HG02943 (cell line): ENCODE measurements at regions not wholly inside any gene's neighbourhood (a gene's known extent, or its start where the extent isn't known, plus 50 kb on each side); places are given as distances from the start of the nearest gene placed in this dataset.

Experiments used
- ATAC-seq: cut with Tn5 transposase; IDR thresholded peaks from one replicate; pipeline ENCODE4 v1.9.1; 2021; ENCODE audit warnings: mild to moderate bottlenecking, low read depth, moderate library complexity; ENCODE audit not compliant: unreplicated experiment

GRCh38 chr2:42888321-42889245, 96.2 kb upstream of the HAAO start:
- ATAC-seq: no peak

DNA sequence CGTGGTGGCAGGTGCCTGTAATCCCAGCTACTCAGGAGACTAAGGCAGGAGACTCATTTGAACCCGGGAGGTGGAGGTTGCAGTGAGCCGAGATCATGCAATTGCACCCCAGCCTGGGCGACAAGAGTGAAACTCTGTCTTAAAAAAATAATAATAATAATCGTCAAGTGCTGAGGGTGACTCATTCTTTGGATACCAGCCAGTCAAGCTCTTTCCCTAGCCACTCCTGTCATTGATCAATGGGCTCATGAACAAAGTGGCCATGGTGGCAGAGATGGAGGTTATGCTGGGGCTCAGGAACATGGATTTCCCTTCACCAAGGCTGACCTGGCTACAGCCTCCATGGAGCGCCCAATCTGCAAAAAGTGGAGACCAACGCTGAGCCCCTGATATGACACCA, 94.5 kb upstream of the HAAO start:
- no peak for ATAC-seq

GRCh38 chr2:42882756-42883155, 90.4 kb upstream of the HAAO start:
- no peak for ATAC-seq

DNA sequence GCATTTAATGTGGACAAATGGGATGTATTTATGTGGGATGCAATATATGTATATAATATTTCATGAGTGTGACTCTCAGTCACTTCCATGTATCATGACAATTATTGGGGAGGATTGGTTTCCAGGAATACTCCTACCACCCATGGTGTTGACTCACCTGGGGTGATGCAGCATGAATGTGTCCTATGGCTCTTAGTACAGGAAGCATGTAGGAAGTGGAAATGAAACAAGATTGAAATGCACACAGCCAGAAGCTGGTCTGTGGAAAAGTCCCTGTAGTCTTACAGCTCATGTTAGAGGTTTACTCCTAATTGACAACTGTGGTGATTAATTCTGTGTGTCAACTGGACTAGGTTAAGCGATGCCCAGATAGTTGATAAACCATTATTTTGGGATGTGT, 89.3 kb upstream of the HAAO start:
- ATAC-seq: no peak

- ATAC-seq: no peak
Measured at GRCh38 chr2:42880738-42881690, 88.6 kb upstream of the HAAO start.

- no peak for ATAC-seq
Measured at GRCh38 chr2:42879913-42880737, 87.7 kb upstream of the HAAO start.

DNA sequence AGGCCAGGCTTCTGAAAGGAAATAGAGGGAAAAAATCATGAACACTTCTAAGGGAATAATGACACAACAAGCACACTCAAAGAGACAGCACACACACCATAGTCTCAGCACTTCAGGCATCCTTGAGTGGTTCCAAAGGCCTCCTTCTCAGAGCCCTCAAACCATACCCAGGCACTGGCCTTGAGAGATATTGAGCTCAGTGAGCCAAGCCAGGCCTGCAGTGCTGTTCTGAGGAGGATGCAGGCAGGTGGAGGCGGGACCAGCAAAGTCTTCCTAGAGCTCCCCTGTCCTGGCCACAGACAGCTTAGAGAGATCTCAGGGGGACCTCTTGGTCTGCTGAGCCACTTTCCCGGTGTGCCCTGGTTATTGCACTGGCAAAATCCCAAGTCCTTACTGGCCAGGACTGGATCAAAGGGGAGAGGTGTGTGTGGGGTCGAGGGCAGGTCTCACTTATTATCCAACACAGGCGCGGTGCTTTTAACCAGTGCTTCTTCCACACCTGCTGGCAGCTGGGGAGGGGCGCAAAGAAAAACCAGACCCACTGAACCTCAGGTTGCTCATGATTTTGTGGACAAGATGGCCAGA, 86.8 kb upstream of the HAAO start:
- no peak for ATAC-seq

- no peak for ATAC-seq
Measured at GRCh38 chr2:42878581-42878980, 86.2 kb upstream of the HAAO start.

GRCh38 chr2:42877936-42878335, 85.6 kb upstream of the HAAO start:
- no peak for ATAC-seq

GRCh38 chr2:42877511-42877910, 85.1 kb upstream of the HAAO start:
- no peak for ATAC-seq

DNA sequence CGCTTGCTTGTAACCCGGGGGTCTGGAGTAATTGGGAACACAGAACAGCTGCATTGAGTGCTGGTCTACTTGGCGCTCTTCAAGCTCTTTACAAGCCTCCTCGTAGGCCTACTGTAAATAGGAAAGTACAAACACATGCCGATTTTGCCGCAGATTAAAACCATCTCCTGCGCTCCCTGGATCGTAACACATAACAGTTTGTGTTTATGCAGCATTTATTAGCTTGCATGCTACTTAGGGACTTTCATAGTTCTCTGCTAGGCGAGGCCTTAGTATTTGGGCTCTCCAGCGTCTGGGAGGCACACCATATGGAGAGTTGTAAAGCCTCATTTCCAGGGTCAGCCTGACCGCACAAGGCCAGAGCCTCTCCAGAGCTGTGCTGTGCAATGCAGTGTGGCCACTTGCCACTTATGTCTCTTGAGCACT, 84.0 kb upstream of the HAAO start:
- ATAC-seq: no peak

DNA sequence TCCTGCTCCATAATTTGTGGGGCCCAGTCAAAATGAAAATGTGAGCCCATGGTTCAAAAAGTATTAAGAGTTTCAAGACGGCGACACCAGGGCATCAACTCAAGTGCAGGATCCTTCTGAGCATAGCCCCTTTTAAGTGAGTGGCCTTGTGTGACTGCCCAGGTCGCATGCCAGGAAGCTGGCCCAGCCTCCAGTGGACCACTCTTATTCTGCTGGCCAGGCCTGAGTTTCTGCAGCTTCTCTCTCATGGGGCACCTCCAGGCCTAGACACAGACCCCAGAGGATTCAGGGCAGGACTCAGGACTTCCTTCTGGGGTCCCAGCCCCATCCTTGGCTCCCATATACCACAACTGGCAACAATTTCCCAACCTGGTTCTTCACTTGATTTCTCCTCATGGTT, 83.5 kb upstream of the HAAO start:
- no peak for ATAC-seq

- ATAC-seq: no peak
Measured at GRCh38 chr2:42874949-42875801, 82.8 kb upstream of the HAAO start.

GRCh38 chr2:42872721-42873120, 80.3 kb upstream of the HAAO start:
- ATAC-seq: no peak

DNA sequence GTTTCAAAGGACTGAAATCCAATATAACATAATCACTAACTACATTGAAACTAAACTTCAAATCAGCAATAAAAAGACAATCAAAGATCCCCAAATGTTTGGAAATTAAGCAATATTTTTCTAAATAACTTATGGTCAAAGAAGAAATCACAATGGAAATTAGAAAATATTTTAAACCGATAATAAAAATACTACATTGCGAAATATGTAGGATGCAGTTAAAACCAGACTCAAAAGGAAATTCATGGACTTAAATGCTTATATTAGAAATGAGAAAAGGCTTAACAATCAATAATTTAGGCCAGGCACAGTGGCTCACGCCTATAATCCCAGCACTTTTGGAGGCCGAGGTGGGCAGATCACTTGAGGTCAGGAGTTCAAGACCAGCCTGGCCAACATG, 79.0 kb upstream of the HAAO start:
- no peak for ATAC-seq

DNA sequence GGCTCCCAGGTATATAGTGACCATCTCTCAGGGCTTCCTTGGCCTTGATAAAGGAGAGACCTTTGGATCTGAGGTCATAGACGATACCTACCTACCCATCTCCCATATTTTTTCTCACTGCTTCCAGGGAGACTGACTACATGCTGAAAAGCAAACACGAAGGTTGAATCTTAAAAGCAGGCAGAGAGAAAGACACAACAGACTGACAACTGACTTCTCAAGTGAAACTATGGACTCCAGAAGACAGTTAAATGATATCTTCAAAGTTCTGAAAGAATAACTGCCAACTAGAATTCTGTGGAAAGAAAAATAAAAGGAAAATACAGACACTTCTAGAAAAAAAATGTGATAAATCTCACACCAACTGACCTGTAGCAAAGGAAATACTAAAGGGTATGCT, 76.5 kb upstream of the HAAO start:
- ATAC-seq: no peak

DNA sequence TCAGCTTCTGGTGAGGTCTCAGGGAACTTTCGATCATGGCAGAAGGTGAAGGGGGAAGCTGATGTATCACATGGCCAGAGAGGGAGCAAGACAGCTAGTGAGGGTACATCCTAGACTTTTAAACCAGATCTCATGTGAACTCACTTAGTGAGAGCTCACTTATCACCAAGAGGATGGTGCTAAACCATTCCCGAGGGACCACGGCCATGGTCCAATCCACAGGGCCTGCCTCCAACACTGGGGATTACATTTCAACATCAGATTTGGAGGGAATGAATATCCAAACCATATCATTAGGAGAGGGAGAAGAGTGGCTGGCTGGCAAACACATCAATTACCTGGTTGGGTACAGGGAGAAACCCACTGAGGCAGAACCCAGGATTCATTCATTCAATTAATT, 75.7 kb upstream of the HAAO start:
- ATAC-seq: no peak

DNA sequence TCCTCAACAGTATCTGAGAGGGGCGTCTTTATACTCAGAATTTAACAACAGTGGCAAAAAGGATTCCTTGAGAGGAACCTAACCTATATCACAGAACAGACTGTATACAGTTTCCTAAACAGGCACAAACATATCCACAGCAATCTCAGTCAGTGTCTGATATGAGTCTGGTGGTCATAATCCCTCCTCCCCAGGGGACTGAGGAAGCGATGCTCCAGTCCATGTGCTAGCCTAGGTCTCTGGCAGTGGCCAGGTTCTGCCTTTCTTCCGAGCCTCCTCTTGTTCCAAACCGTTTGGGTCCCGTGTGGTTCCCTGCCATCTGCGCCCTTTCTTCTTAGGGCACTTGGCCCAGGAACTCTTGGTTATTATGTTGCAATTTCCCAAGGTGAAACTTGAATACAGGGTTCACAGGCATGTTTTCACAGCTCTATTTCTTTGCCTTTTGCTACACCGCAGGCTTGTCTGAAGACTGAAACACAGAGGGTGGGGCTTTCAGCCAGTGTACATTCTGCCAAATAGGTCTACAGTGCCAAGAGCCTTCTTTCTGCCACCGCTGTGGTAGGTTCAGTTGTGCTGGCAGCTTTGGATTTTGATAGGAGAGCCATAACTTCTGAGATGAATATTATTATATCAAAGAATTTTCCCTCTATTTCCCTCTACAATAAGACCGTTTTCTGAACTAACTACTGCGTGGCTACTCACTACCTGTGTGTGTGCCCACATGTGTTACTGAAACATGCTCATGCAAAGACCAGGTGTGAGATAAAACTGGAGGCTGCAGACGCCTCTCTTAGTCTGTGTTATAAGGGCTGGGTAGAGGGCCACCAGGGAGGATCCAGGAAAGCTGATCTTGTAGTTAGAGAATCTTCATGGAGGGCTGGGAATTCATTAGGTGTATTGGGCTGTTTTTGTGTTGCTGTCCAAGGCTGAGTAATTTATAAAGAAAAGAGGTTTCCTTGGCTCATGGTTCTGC, 75.0 kb upstream of the HAAO start:
- ATAC-seq: no peak
